Tibial nerve (tissue), 4 donors: ENCODE measurements at regions not wholly inside any gene's neighbourhood (a gene's known extent, or its start where the extent isn't known, plus 50 kb on each side); places are given as distances from the start of the nearest gene placed in this dataset.

Source experiments
- DNase-seq, 2 donors: peaks; one replicate each; pipeline ENCODE4 v3.0.0-alpha.2; 2019; ENCODE audit warnings: low spot score in 2 of 2
- H3K27ac ChIP-seq, 4 donors: fragments of 200-600 bp; sonication (generic) in 3 of 4; one replicate each; pipeline ENCODE4 v1.5.1; 2017 to 2019; ENCODE audit warnings: mild to moderate bottlenecking in 1 of 4
- H3K27me3 ChIP-seq, 2 donors: fragments of 200-600 bp; sonication (generic) in 1 of 2; one replicate each; pipeline versions ENCODE4 v1.5.1 to v1.6.0; 2017 to 2019
- H3K36me3 ChIP-seq, 3 donors: fragments of 200-600 bp; sonication (generic); one replicate each; pipeline ENCODE4 v1.5.1; 2018 to 2019
- H3K4me1 ChIP-seq, 4 donors: fragments of 200-600 bp; sonication (generic) in 3 of 4; one replicate each; pipeline ENCODE4 v1.5.1; 2017 to 2019
- H3K4me3 ChIP-seq, 4 donors: fragments of 200-600 bp; sonication (generic) in 3 of 4; one replicate each; pipeline ENCODE4 v1.5.1; 2017 to 2019; ENCODE audit warnings: mild to moderate bottlenecking in 1 of 4, moderate library complexity in 1 of 4
- H3K9me3 ChIP-seq, 4 donors: fragments of 200-600 bp; sonication (generic) in 3 of 4; one replicate each; pipeline ENCODE4 v1.5.1; 2017 to 2019
- CTCF ChIP-seq, 5 experiments: fragments of 200-600 bp in 3 of 5; fragments of 450-650 bp in 2 of 5; sonication (generic) in 3 of 5; IDR thresholded peaks; one replicate each; pipeline ENCODE4 v1.5.1; 2016 to 2019; ENCODE audit warnings: antibody characterized with exemption in 5 of 5, mild to moderate bottlenecking in 3 of 5, moderate library complexity in 2 of 5
- EP300 ChIP-seq, 2 donors: sonication (generic); formaldehyde crosslinking; IDR thresholded peaks; one replicate each; pipeline ENCODE4 v1.6.1; 2017; ENCODE audit warnings: antibody characterized with exemption in 2 of 2, mild to moderate bottlenecking in 1 of 2
- POLR2A ChIP-seq, 2 donors: fragments of 450-650 bp; IDR thresholded peaks; one replicate each; pipeline ENCODE4 v1.6.1; 2017; ENCODE audit warnings: antibody characterized with exemption in 2 of 2, mild to moderate bottlenecking in 2 of 2, moderate library complexity in 2 of 2
- WGBS, 2 donors: methylation state at CpG; one replicate each; pipeline ENCODE4 v1.1.5; 2018; 5-methylcytosine and 5-hydroxymethylcytosine counted together

- WGBS, 2 donors: 26 to 31% methylated on average over 4 of the region's 4 CpGs
Measured at GRCh38 chr3:102206511-102207031, 228.2 kb upstream of the ZPLD1 start.

GRCh38 chr3:102207151-102207571 lies 227.7 kb upstream of the ZPLD1 start:
- peak overlapping the region in 2 of 4 donors; percentile 19 to 63 for H3K27ac ChIP-seq
- no peaks in the 10 kb centered on the region for H3K27me3 ChIP-seq
- H3K36me3 ChIP-seq: no peaks in the 10 kb centered on the region
- no peak for TF ChIP-seq EP300 (IDR thresholded peaks at IDR 0.05)
- TF ChIP-seq CTCF (IDR thresholded peaks at IDR 0.05): no peak
- TF ChIP-seq POLR2A (IDR thresholded peaks at IDR 0.05): no peak
- peaks cover 0 to 17% (median 4%) of the 10 kb centered on the region in 4 donors for H3K4me1 ChIP-seq
- no peak for DNase-seq
- no peak overlapping the region for H3K4me3 ChIP-seq
- no peaks in the 10 kb centered on the region for H3K9me3 ChIP-seq
- 55 to 78% methylated on average over 3 of the region's 3 CpGs for WGBS, 2 donors

More at GRCh38 chr3:102206511-102207031, 228.2 kb upstream of the ZPLD1 start:
- H3K36me3 ChIP-seq: no peaks in the 10 kb centered on the region
- peak overlapping the region in 2 of 4 donors; percentile 23 to 63 for H3K27ac ChIP-seq
- no peak overlapping the region for H3K4me3 ChIP-seq
- TF ChIP-seq CTCF (IDR thresholded peaks at IDR 0.05) (no peak), POLR2A (IDR thresholded peaks at IDR 0.05) (no peak), EP300 (IDR thresholded peaks at IDR 0.05) (peak in 1 of 2 donors; percentile 58)
- no peaks in the 10 kb centered on the region for H3K9me3 ChIP-seq
- H3K27me3 ChIP-seq: no peaks in the 10 kb centered on the region
- H3K4me1 ChIP-seq: peaks cover 0 to 17% (median 4%) of the 10 kb centered on the region in 4 donors
- DNase-seq: peak; percentile 52 to 81

GRCh38 chr3:102215166-102215565 lies 219.6 kb upstream of the ZPLD1 start:
- H3K4me3 ChIP-seq: no peak overlapping the region
- no peaks in the 10 kb centered on the region for H3K9me3 ChIP-seq
- no peaks in the 10 kb centered on the region for H3K4me1 ChIP-seq
- no peak overlapping the region for H3K27ac ChIP-seq
- WGBS, 2 donors: 96 to 97% methylated on average over 2 of the region's 2 CpGs
- H3K36me3 ChIP-seq: no peaks in the 10 kb centered on the region
- TF ChIP-seq CTCF (IDR thresholded peaks at IDR 0.05) (no peak), EP300 (IDR thresholded peaks at IDR 0.05) (no peak), POLR2A (IDR thresholded peaks at IDR 0.05) (no peak)
- H3K27me3 ChIP-seq: no peaks in the 10 kb centered on the region
- DNase-seq: no peak

- Histone ChIP-seq H3K27ac (no peak overlapping the region), H3K27me3 (no peaks in the 10 kb centered on the region), H3K9me3 (no peaks in the 10 kb centered on the region), H3K4me3 (no peak overlapping the region), H3K4me1 (peaks cover 0 to 13% (median 0%) of the 10 kb centered on the region in 4 donors), H3K36me3 (no peaks in the 10 kb centered on the region)
- DNase-seq: no peak
- 66 to 77% methylated on average over 10 of the region's 10 CpGs for WGBS, 2 donors
- TF ChIP-seq EP300 (IDR thresholded peaks at IDR 0.05): no peak
- TF ChIP-seq CTCF (IDR thresholded peaks at IDR 0.05): no peak
- no peak for TF ChIP-seq POLR2A (IDR thresholded peaks at IDR 0.05)
Measured at GRCh38 chr3:102223132-102223531, 211.7 kb upstream of the ZPLD1 start.

GRCh38 chr3:102224171-102224570 lies 210.6 kb upstream of the ZPLD1 start:
- Histone ChIP-seq H3K36me3 (no peaks in the 10 kb centered on the region), H3K9me3 (no peaks in the 10 kb centered on the region), H3K4me1 (peaks cover 0 to 17% (median 0%) of the 10 kb centered on the region in 4 donors), H3K4me3 (no peak overlapping the region), H3K27ac (no peak overlapping the region), H3K27me3 (no peaks in the 10 kb centered on the region)
- WGBS, 2 donors: 72 to 73% methylated on average over 3 of the region's 3 CpGs
- TF ChIP-seq CTCF (IDR thresholded peaks at IDR 0.05): peak in 4 of 5 experiments; percentile 5 to 56 (median 34)
- TF ChIP-seq EP300 (IDR thresholded peaks at IDR 0.05): peak in 1 of 2 donors; percentile 24
- no peak for TF ChIP-seq POLR2A (IDR thresholded peaks at IDR 0.05)
- peak in 1 of 2 donors; percentile 47 for DNase-seq
